HEK293T (cell line): ENCODE measurements at regions not wholly inside any gene's neighbourhood (a gene's known extent, or its start where the extent isn't known, plus 50 kb on each side); places are given as distances from the start of the nearest gene placed in this dataset.

Experiments used
- BHLHE40 ChIP-seq: fragments of 450-650 bp; IDR thresholded peaks from 2 replicates; pipeline ENCODE4 v1.6.1; 2016; ENCODE audit warnings: mild to moderate bottlenecking, moderate library complexity, borderline replicate concordance
- ELF4 ChIP-seq: fragments of 450-650 bp; IDR thresholded peaks from 2 replicates; pipeline ENCODE4 v1.6.1; 2017; ENCODE audit warnings: antibody characterized with exemption
- FOXA1 ChIP-seq: fragments of 450-650 bp; IDR thresholded peaks from 2 replicates; pipeline ENCODE4 v1.6.1; 2016; ENCODE audit warnings: mild to moderate bottlenecking
- FOXK2 ChIP-seq: fragments of 450-650 bp; IDR thresholded peaks from 2 replicates; pipeline ENCODE4 v1.6.1; 2016; ENCODE audit warnings: mild to moderate bottlenecking
- FOXM1 ChIP-seq: fragments of 450-650 bp; IDR thresholded peaks from 2 replicates; pipeline ENCODE4 v1.6.1; 2017; ENCODE audit warnings: mild to moderate bottlenecking, borderline replicate concordance
- HDGF ChIP-seq: fragments of 450-650 bp; IDR thresholded peaks from 2 replicates; pipeline ENCODE4 v1.6.1; 2017; ENCODE audit warnings: antibody characterized with exemption, borderline replicate concordance
- L3MBTL2 ChIP-seq: fragments of 450-650 bp; conservative IDR thresholded peaks from 2 replicates; pipeline ENCODE4 v1.6.1; 2016; ENCODE audit warnings: mild to moderate bottlenecking
- LEF1 ChIP-seq: fragments of 450-650 bp; IDR thresholded peaks from 2 replicates; pipeline ENCODE4 v1.6.1; 2017; ENCODE audit warnings: mild to moderate bottlenecking, borderline replicate concordance
- NFRKB ChIP-seq: fragments of 450-650 bp; IDR thresholded peaks from 2 replicates; pipeline ENCODE4 v1.6.1; 2016; ENCODE audit warnings: mild to moderate bottlenecking, moderate library complexity
- SP1 ChIP-seq: fragments of 450-650 bp; IDR thresholded peaks from 2 replicates; pipeline ENCODE4 v1.6.1; 2017
- SUZ12 ChIP-seq: fragments of 450-650 bp; IDR thresholded peaks from 2 replicates; pipeline ENCODE4 v1.6.1; 2016; ENCODE audit warnings: mild to moderate bottlenecking
- TARDBP ChIP-seq: fragments of 450-650 bp; IDR thresholded peaks from 2 replicates; pipeline ENCODE4 v1.6.1; 2016
- TF ChIP-seq, protein P1 (sequence below): fragments of 450-650 bp; IDR thresholded peaks from 2 replicates; pipeline ENCODE4 v1.6.1; 2016

DNA sequence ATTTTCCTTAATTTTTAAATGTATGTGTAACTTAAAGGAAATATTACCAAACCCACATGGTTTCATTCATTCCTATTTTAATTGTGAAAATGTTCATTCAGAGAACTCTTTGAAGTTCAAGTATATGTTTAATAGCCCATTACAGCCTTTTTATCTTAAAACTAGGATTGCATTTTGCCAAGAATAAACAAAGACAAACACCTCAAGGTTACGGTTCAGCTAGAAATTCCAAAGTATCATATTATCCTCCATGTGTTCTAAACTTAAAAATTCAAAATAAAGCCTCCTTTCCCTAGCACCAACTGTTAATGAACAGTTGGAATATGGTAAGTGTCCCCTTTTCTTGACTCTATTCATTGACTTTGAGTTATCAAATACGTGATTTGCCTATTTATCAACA lies 215.6 kb upstream of the SEMA3E start:
- TF ChIP-seq FOXA1 = no peak
- no peak for TF ChIP-seq TARDBP
- no peak for TF ChIP-seq SP1
- no peak for TF ChIP-seq FOXM1
- TF ChIP-seq BHLHE40 = no peak
- TF ChIP-seq HDGF = no peak
- TF ChIP-seq L3MBTL2 = no peak
- TF ChIP-seq SUZ12 = no peak
- no peak for TF ChIP-seq NFRKB
- TF ChIP-seq LEF1 = no peak
- no peak for TF ChIP-seq FOXK2
- TF ChIP-seq, protein P1, sequence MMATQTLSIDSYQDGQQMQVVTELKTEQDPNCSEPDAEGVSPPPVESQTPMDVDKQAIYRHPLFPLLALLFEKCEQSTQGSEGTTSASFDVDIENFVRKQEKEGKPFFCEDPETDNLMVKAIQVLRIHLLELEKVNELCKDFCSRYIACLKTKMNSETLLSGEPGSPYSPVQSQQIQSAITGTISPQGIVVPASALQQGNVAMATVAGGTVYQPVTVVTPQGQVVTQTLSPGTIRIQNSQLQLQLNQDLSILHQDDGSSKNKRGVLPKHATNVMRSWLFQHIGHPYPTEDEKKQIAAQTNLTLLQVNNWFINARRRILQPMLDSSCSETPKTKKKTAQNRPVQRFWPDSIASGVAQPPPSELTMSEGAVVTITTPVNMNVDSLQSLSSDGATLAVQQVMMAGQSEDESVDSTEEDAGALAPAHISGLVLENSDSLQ = no peak
- TF ChIP-seq ELF4 = no peak
